ENCODE measurements at regions not wholly inside any gene's neighbourhood (a gene's known extent, or its start where the extent isn't known, plus 50 kb on each side); places are given as distances from the start of the nearest gene placed in this dataset.

GRCh38 chr3:25259871-25260270 is 168.2 kb upstream of the RARB start:
- Mint-ChIP-seq H3K4me3 (no peak overlapping the region), H3K36me3 (peaks cover 6% of the 10 kb centered on the region), H3K4me1 (ENCODE audit: low read depth in 2 of 2) (no peaks in the 10 kb centered on the region), H3K27me3 (peaks cover 10 to 37% of the 10 kb centered on the region in 2 donors), H3K27ac (no peak overlapping the region), H3K9me3 (peaks cover 6% of the 10 kb centered on the region)
- DNase-seq (ENCODE audit: low spot score): no peak
- no peak for ATAC-seq

GRCh38 chr3:25262322-25262721 is 165.7 kb upstream of the RARB start:
- DNase-seq (ENCODE audit: low spot score) (no peak), ATAC-seq (no peak)
- Mint-ChIP-seq H3K27me3 (peaks cover 10 to 22% of the 10 kb centered on the region in 2 donors), H3K27ac (no peak overlapping the region), H3K4me3 (no peak overlapping the region), H3K36me3 (peaks cover 6% of the 10 kb centered on the region), H3K4me1 (ENCODE audit: low read depth in 2 of 2) (peaks cover 5 to 8% of the 10 kb centered on the region in 2 donors), H3K9me3 (peaks cover 8% of the 10 kb centered on the region)

GRCh38 chr3:25265284-25265683 is 162.8 kb upstream of the RARB start:
- Mint-ChIP-seq H3K27me3 (peaks cover 14 to 15% of the 10 kb centered on the region in 2 donors), H3K9me3 (peaks cover 8% of the 10 kb centered on the region)
- no peak for ATAC-seq

GRCh38 chr3:25266677-25267076 is 161.4 kb upstream of the RARB start:
- Mint-ChIP-seq H3K27me3 (peaks cover 12 to 13% of the 10 kb centered on the region in 2 donors), H3K36me3 (peaks cover 9% of the 10 kb centered on the region), H3K9me3 (peaks cover 8% of the 10 kb centered on the region), H3K4me1 (ENCODE audit: low read depth in 2 of 2) (peaks cover 5 to 8% of the 10 kb centered on the region in 2 donors), H3K27ac (no peak overlapping the region), H3K4me3 (no peak overlapping the region)
- DNase-seq (ENCODE audit: low spot score) (no peak), ATAC-seq (no peak)

More at GRCh38 chr3:25265284-25265683, 162.8 kb upstream of the RARB start:
- Mint-ChIP-seq H3K4me3 (no peak overlapping the region), H3K36me3 (peaks cover 9% of the 10 kb centered on the region), H3K27ac (no peak overlapping the region), H3K4me1 (ENCODE audit: low read depth in 2 of 2) (peaks cover 5 to 8% of the 10 kb centered on the region in 2 donors)
- DNase-seq (ENCODE audit: low spot score): no peak

GRCh38 chr3:25272090-25272489 is 156.0 kb upstream of the RARB start:
- no peak overlapping the region for H3K27ac Mint-ChIP-seq
- no peaks in the 10 kb centered on the region for H3K4me1 Mint-ChIP-seq (ENCODE audit: low read depth in 2 of 2)
- peaks cover 4% of the 10 kb centered on the region for H3K36me3 Mint-ChIP-seq
- no peaks in the 10 kb centered on the region for H3K9me3 Mint-ChIP-seq
- DNase-seq (ENCODE audit: low spot score) (no peak), ATAC-seq (no peak)
- peaks cover 0 to 4% of the 10 kb centered on the region in 2 donors for H3K27me3 Mint-ChIP-seq
- H3K4me3 Mint-ChIP-seq: no peak overlapping the region

- Mint-ChIP-seq H3K27me3 (peaks cover 0 to under 1% of the 10 kb centered on the region in 2 donors), H3K27ac (no peak overlapping the region), H3K9me3 (no peaks in the 10 kb centered on the region), H3K36me3 (peaks cover under 1% of the 10 kb centered on the region), H3K4me1 (ENCODE audit: low read depth in 2 of 2) (no peaks in the 10 kb centered on the region), H3K4me3 (no peak overlapping the region)
- ATAC-seq: no peak
- no peak for DNase-seq (ENCODE audit: low spot score)
These were observed 154.4 kb upstream of the RARB start for GRCh38 chr3:25273582-25274171.

- peaks cover 2% of the 10 kb centered on the region for H3K9me3 Mint-ChIP-seq
- DNase-seq (ENCODE audit: low spot score) (no peak), ATAC-seq (no peak)
- no peak overlapping the region for H3K4me3 Mint-ChIP-seq
- no peaks in the 10 kb centered on the region for H3K36me3 Mint-ChIP-seq
- no peaks in the 10 kb centered on the region for H3K4me1 Mint-ChIP-seq (ENCODE audit: low read depth in 2 of 2)
- H3K27ac Mint-ChIP-seq: no peak overlapping the region
- peaks cover 0 to 13% of the 10 kb centered on the region in 2 donors for H3K27me3 Mint-ChIP-seq
These were observed 150.6 kb upstream of the RARB start for GRCh38 chr3:25277503-25277902.

GRCh38 chr3:25281041-25281731 is 146.9 kb upstream of the RARB start:
- H3K27ac Mint-ChIP-seq: no peak overlapping the region
- peaks cover 2% of the 10 kb centered on the region for H3K9me3 Mint-ChIP-seq
- no peaks in the 10 kb centered on the region for H3K36me3 Mint-ChIP-seq
- no peak overlapping the region for H3K4me3 Mint-ChIP-seq
- H3K4me1 Mint-ChIP-seq (ENCODE audit: low read depth in 2 of 2): no peaks in the 10 kb centered on the region
- peaks cover 0 to 15% of the 10 kb centered on the region in 2 donors for H3K27me3 Mint-ChIP-seq
- no peak for DNase-seq (ENCODE audit: low spot score)
- no peak for ATAC-seq

GRCh38 chr3:25281732-25282126 is 146.3 kb upstream of the RARB start:
- H3K27ac Mint-ChIP-seq: no peak overlapping the region
- ATAC-seq (no peak), DNase-seq (ENCODE audit: low spot score) (no peak)
- no peak overlapping the region for H3K4me3 Mint-ChIP-seq
- H3K27me3 Mint-ChIP-seq: peaks cover 3 to 20% of the 10 kb centered on the region in 2 donors
- H3K9me3 Mint-ChIP-seq: peaks cover 2% of the 10 kb centered on the region
- no peaks in the 10 kb centered on the region for H3K36me3 Mint-ChIP-seq
- no peaks in the 10 kb centered on the region for H3K4me1 Mint-ChIP-seq (ENCODE audit: low read depth in 2 of 2)

- no peak for DNase-seq (ENCODE audit: low spot score)
These were observed 144.4 kb upstream of the RARB start for GRCh38 chr3:25283613-25284012.

GRCh38 chr3:25284249-25284648 is 143.8 kb upstream of the RARB start:
- Mint-ChIP-seq H3K4me3 (no peak overlapping the region), H3K27ac (no peak overlapping the region), H3K9me3 (peaks cover 2% of the 10 kb centered on the region), H3K4me1 (ENCODE audit: low read depth in 2 of 2) (no peaks in the 10 kb centered on the region), H3K27me3 (peaks cover 3 to 23% of the 10 kb centered on the region in 2 donors), H3K36me3 (no peaks in the 10 kb centered on the region)
- ATAC-seq (no peak), DNase-seq (ENCODE audit: low spot score) (no peak)

More at GRCh38 chr3:25283613-25284012, 144.4 kb upstream of the RARB start:
- ATAC-seq: no peak
- no peak overlapping the region for H3K4me3 Mint-ChIP-seq
- no peak overlapping the region for H3K27ac Mint-ChIP-seq
- H3K36me3 Mint-ChIP-seq: no peaks in the 10 kb centered on the region
- peaks cover 3 to 27% of the 10 kb centered on the region in 2 donors for H3K27me3 Mint-ChIP-seq
- H3K9me3 Mint-ChIP-seq: peaks cover 2% of the 10 kb centered on the region
- no peaks in the 10 kb centered on the region for H3K4me1 Mint-ChIP-seq (ENCODE audit: low read depth in 2 of 2)

GRCh38 chr3:25287291-25287884 is 140.7 kb upstream of the RARB start:
- Mint-ChIP-seq H3K27ac (no peak overlapping the region), H3K4me1 (ENCODE audit: low read depth in 2 of 2) (no peaks in the 10 kb centered on the region), H3K27me3 (peaks cover 9 to 21% of the 10 kb centered on the region in 2 donors), H3K9me3 (no peaks in the 10 kb centered on the region), H3K36me3 (no peaks in the 10 kb centered on the region), H3K4me3 (no peak overlapping the region)
- ATAC-seq (no peak), DNase-seq (ENCODE audit: low spot score) (no peak)

GRCh38 chr3:25288413-25288812 is 139.7 kb upstream of the RARB start:
- Mint-ChIP-seq H3K4me1 (ENCODE audit: low read depth in 2 of 2) (no peaks in the 10 kb centered on the region), H3K36me3 (no peaks in the 10 kb centered on the region), H3K27ac (no peak overlapping the region), H3K4me3 (no peak overlapping the region), H3K9me3 (no peaks in the 10 kb centered on the region), H3K27me3 (peaks cover 9 to 21% of the 10 kb centered on the region in 2 donors)
- ATAC-seq (no peak), DNase-seq (ENCODE audit: low spot score) (no peak)

GRCh38 chr3:25289156-25289555 is 138.9 kb upstream of the RARB start:
- Mint-ChIP-seq H3K36me3 (no peaks in the 10 kb centered on the region), H3K4me3 (no peak overlapping the region), H3K27ac (no peak overlapping the region), H3K9me3 (no peaks in the 10 kb centered on the region), H3K27me3 (peaks cover 9 to 27% of the 10 kb centered on the region in 2 donors), H3K4me1 (ENCODE audit: low read depth in 2 of 2) (no peaks in the 10 kb centered on the region)
- no peak for DNase-seq (ENCODE audit: low spot score)
- no peak for ATAC-seq

All from natural killer cell treated with Interleukin-12 subunit alpha and Interleukin-12 subunit beta and Interleukin-15 and Interleukin-18, amount 100 ng/mL, for 72 hours (primary cell).